Liver (tissue), 3 donors: ENCODE measurements at regions not wholly inside any gene's neighbourhood (a gene's known extent, or its start where the extent isn't known, plus 50 kb on each side); places are given as distances from the start of the nearest gene placed in this dataset.

ENCODE experiments used
- ATF3 ChIP-seq: IDR thresholded peaks from 2 replicates; pipeline ENCODE4 v1.6.1; 2016; ENCODE audit warnings: antibody characterized with exemption
- CTCF ChIP-seq: fragments of 150-350 bp; IDR thresholded peaks from 2 replicates; pipeline ENCODE4 v1.5.1; 2017; ENCODE audit warnings: improper control_type of control experiment, low read depth, low read length; ENCODE audit not compliant: missing input control
- EGR1 ChIP-seq, 2 donors: IDR thresholded peaks; 2 replicates each; pipeline ENCODE4 v1.6.1; 2016 to 2018; ENCODE audit warnings: antibody characterized with exemption in 2 of 2, low read depth in 2 of 2
- GABPA ChIP-seq, 2 donors: IDR thresholded peaks in 1 of 2; conservative IDR thresholded peaks in 1 of 2; 2 replicates each; pipeline ENCODE4 v1.6.1; 2016; ENCODE audit warnings: antibody characterized with exemption in 2 of 2, mild to moderate bottlenecking in 1 of 2, moderate library complexity in 1 of 2
- JUND ChIP-seq, 2 donors: IDR thresholded peaks; 2 replicates each; pipeline ENCODE4 v1.6.1; 2016; ENCODE audit warnings: antibody characterized with exemption in 2 of 2
- MAX ChIP-seq: IDR thresholded peaks from 2 replicates; pipeline ENCODE4 v1.6.1; 2016; ENCODE audit warnings: antibody characterized with exemption
- RAD21 ChIP-seq, 2 donors: IDR thresholded peaks; 2 replicates each; pipeline ENCODE4 v1.6.1; 2016; ENCODE audit warnings: antibody characterized with exemption in 2 of 2, mild to moderate bottlenecking in 2 of 2
- REST ChIP-seq: IDR thresholded peaks from 2 replicates; pipeline ENCODE4 v1.6.1; 2016; ENCODE audit warnings: antibody characterized with exemption, mild to moderate bottlenecking
- RXRA ChIP-seq, 2 donors: IDR thresholded peaks; 2 replicates each; pipeline ENCODE4 v1.6.1; 2017 to 2018; ENCODE audit warnings: antibody characterized with exemption in 2 of 2, mild to moderate bottlenecking in 1 of 2
- SP1 ChIP-seq: IDR thresholded peaks from 2 replicates; pipeline ENCODE4 v1.6.1; 2018; ENCODE audit warnings: antibody characterized with exemption, mild to moderate bottlenecking
- TAF1 ChIP-seq: conservative IDR thresholded peaks from 2 replicates; pipeline ENCODE4 v1.6.1; 2016; ENCODE audit warnings: antibody characterized with exemption, mild to moderate bottlenecking
- YY1 ChIP-seq: IDR thresholded peaks from 2 replicates; pipeline ENCODE4 v1.6.1; 2016; ENCODE audit warnings: antibody characterized with exemption, mild to moderate bottlenecking
- ZBTB33 ChIP-seq: IDR thresholded peaks from 2 replicates; pipeline ENCODE4 v1.6.1; 2016; ENCODE audit warnings: antibody characterized with exemption
- donor health status: healthy.
- donor health status: healthy.

- TF ChIP-seq CTCF (no peak), EGR1 (IDR thresholded peaks at IDR 0.05; ENCODE audit: low read depth in 2 of 2) (no peak), RAD21 (IDR thresholded peaks at IDR 0.05) (no peak), MAX (no peak), TAF1 (no peak), GABPA (IDR thresholded peaks at IDR 0.05 in 1 of 2, conservative IDR thresholded peaks at IDR 0.05 in 1 of 2) (no peak), YY1 (no peak), SP1 (no peak), REST (no peak), ATF3 (no peak), ZBTB33 (no peak), RXRA (IDR thresholded peaks at IDR 0.05) (no peak), JUND (IDR thresholded peaks at IDR 0.05) (no peak)
Measured at GRCh38 chr3:54014067-54014466, 108.3 kb upstream of the CACNA2D3 start.
